A549 (cell line): ENCODE measurements at regions not wholly inside any gene's neighbourhood (a gene's known extent, or its start where the extent isn't known, plus 50 kb on each side); places are given as distances from the start of the nearest gene placed in this dataset.

Source experiments
- BHLHE40 ChIP-seq: IDR thresholded peaks from 2 replicates; pipeline ENCODE4 v1.6.1; 2012; ENCODE audit warnings: low read depth, low read length, inconsistent platforms
- CEBPB ChIP-seq, 2 experiments: fragments of >200 bp in 1 of 2; sonication (Bioruptor Twin) in 1 of 2; formaldehyde crosslinking in 1 of 2; IDR thresholded peaks; 2 replicates each; pipeline ENCODE4 v1.6.1; 2012 to 2016
- CHD4 ChIP-seq: fragments of 200-600 bp; sonication (generic); IDR thresholded peaks from 2 replicates; pipeline ENCODE4 v1.6.1; 2016; ENCODE audit warnings: antibody characterized with exemption, mild to moderate bottlenecking, borderline replicate concordance
- CTCF ChIP-seq: fragments of >200 bp; sonication (Bioruptor Twin); formaldehyde crosslinking; IDR thresholded peaks from 3 replicates; pipeline ENCODE4 v1.5.1; 2016
- EP300 ChIP-seq, 2 experiments: fragments of >200 bp; sonication (Bioruptor Twin); formaldehyde crosslinking; IDR thresholded peaks; 2 replicates in 1 of 2; 3 replicates in 1 of 2; pipeline ENCODE4 v1.6.1; 2016 to 2017
- HOXB5 ChIP-seq: fragments of 250-450 bp; sonication (Bioruptor Pico); IDR thresholded peaks from 2 replicates; pipeline ENCODE4 v1.5.0; 2020; ENCODE audit warnings: mild to moderate bottlenecking, moderate library complexity
- PHF8 ChIP-seq: fragments of 200-600 bp; sonication (generic); IDR thresholded peaks from 2 replicates; pipeline ENCODE4 v1.6.1; 2016; ENCODE audit warnings: low read depth, mild to moderate bottlenecking, antibody characterized with exemption, moderate library complexity, borderline replicate concordance
- REST ChIP-seq: fragments of 200-600 bp; sonication (generic); IDR thresholded peaks from 2 replicates; pipeline ENCODE4 v1.6.1; 2016; ENCODE audit warnings: antibody characterized with exemption, mild to moderate bottlenecking, moderate library complexity
- ZFP36 ChIP-seq: fragments of 450-650 bp; IDR thresholded peaks from 2 replicates; pipeline ENCODE4 v1.6.1; 2014; ENCODE audit warnings: borderline replicate concordance; ENCODE audit not compliant: partially characterized antibody
- ZNF302 ChIP-seq: fragments of 250-450 bp; sonication (Bioruptor Pico); IDR thresholded peaks from 2 replicates; pipeline ENCODE4 v1.9.0; 2021; ENCODE audit warnings: inconsistent platforms, mild to moderate bottlenecking, moderate library complexity

- TF ChIP-seq CTCF (no peak), CHD4 (no peak), ZNF302 (CRISPR knock-in tag) (no peak), CEBPB (IDR thresholded peaks at IDR 0.05) (no peak), ZFP36 (no peak), EP300 (IDR thresholded peaks at IDR 0.05) (no peak), HOXB5 (no peak), REST (no peak), BHLHE40 (no peak), PHF8 (no peak)
Measured at GRCh38 chr5:30450153-30450552, 743.3 kb upstream of the CDH6 start.
